HG03457 (cell line): ENCODE measurements at regions not wholly inside any gene's neighbourhood (a gene's known extent, or its start where the extent isn't known, plus 50 kb on each side); places are given as distances from the start of the nearest gene placed in this dataset.

Source experiments
- ATAC-seq: cut with Tn5 transposase; IDR thresholded peaks from one replicate; pipeline ENCODE4 v1.9.1; 2021; ENCODE audit warnings: moderate number of reproducible peaks; ENCODE audit not compliant: unreplicated experiment

DNA sequence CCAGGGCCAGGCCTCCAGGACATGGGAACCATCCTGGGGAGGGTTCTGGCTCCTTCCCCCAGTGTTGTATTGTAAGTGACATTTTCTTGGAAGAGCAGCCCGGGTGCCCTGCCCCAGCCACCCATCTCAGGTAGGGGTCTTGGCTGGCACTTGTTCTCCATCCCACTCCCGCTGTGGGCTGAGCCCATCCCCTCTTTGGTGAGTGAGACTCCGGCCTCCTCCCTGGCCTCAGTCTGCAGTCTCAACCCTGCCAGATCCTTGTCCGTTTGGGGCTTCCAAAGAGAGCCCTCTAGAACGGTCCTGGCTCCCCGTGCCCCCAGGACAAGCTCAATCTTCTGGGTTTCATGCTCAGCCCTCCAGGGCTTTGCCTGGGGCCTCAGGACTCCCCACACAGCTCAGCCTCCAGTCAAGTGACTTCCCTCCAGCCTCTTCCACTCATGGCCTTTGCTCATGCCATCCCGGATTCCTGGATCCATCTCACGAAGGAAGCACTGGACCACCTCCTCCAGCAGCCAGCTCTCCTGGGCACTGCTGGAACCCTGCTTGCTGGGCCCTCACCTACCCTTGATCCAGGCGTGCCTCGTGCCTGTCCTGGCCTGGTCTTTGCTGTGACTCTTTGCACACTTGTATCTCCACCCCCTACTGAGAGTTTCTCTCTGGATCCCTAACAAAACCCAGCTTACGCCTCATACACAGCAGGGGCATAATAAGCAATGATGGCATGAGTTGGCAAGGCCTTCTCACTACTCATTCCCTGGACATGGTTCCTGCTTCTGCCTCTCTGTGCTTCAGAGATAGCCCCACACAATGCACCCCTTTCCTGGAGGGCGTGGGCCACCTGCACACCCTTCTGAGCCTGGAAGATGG is 297.4 kb upstream of the RTL1 start:
- ATAC-seq: no peak

DNA sequence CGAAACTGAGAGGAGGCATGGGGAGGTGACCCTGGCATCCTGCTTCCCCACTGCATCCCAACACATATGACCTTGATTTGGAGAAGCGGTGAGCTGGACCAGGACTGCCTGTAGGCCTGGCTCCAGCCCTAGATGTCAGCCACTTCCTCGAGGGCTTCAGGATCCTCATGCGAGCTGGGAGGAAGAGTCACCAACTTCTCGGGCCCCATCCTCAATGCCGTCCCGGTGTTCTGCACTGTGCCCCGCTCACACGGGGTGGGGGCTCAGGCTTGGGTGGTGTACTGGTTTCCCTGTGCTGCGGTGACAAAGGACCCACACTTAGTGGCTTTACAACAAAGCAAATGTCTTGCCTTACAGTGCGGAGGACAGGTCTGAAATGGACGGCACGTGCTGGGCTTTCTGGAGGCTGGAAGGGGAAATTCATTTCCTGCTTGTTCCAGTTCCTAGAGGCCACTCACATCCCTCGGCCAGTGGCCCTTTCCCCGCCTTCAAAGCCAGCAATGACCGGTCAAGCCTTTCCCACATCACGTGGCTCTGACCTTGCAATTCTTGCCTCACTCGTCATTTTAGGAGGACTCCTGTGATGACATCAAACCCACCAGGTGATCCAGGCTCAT is 298.1 kb upstream of the RTL1 start:
- ATAC-seq: no peak

DNA sequence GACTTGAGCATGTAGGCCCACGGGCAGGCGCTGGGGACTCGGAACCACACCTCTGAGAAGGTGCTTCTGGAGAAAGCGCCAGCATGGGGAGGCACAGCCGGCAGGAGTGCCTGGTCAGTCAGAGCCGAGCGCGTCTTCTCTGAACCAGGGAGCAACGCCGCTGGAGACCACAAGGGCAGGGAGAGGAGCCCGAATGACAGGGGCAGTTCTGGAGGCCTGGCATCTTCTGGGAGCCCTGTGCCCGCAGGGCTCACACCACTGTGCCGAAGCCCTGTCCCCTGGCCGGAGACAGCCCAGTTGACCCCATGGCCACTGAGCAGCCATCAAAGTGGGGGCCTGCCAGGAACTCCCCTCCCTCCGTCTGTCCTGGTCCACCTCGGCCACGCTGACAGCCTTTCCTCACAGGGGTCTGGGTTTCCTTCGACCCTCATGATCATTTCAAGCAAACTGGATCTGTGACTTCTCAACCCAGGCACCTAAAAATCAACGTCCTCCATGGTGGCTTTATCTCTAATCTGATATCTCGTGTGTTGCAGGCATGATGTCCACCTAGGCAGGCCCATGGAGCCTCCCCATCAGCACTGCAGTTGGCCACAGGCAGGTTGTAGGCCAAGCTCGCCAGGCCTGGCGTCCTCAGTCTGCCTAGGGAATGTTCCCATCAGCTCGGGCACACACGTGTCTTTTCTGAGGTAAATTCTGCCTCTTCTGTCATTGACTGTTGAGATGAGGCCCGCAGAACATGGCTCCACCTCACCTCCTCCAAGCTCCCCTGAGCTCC is 299.3 kb upstream of the RTL1 start:
- ATAC-seq: no peak

DNA sequence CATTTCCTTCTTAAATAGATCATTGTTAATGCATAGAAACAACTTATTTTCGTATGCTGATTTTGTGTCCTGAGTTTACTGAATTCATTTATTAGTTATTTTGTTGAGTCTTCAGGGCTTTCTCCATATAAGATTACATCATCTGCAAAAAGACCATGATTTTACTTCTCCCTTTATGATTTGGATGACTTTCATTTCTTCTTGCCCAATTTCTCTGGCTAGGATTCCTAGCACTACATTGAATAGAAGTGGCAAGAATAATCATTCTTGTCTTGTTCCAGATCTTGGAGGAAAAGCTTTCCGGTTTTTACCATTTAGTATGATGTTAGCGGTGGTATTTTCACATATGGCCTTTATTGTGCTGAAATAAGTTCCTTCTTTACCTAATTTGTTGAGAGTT is 303.0 kb upstream of the RTL1 start:
- ATAC-seq: no peak

DNA sequence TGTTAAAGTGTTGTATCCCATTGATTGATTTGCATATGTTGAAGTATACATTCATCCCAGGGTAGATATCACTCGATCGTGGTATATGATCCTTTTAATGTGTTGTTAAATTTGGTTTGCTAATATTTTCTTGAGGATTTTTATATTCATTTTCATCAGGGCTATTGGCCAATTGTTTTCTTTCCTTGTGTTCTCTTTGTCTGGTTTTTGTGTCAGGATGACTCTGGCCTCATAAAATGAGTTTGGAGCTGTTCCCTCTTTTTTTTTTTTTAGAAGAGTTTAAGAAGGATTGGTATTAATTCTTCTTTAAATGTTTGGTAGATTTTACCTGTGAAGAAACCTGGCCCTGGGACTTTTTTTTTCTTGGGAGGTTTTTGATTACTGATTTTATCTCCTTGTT is 303.5 kb upstream of the RTL1 start:
- no peak for ATAC-seq

DNA sequence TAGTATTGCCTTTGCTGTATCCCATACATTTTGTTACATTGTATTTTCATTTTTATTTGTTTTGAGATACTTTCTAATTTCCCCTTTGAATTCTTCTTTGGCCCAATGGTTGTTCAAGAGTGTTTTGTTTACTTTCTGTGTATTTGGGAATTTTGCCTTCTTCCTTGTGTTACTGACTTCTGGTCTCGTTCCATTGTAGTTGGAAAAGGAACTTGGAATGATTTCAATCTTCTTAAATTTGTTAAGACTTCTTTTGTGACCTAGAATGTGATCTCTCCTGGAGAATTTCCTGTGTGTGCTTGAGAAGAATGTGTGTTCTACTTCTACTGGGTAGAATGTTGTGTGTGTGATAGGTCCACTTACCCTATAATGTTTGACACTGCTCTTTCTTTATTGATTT is 304.4 kb upstream of the RTL1 start:
- no peak for ATAC-seq

DNA sequence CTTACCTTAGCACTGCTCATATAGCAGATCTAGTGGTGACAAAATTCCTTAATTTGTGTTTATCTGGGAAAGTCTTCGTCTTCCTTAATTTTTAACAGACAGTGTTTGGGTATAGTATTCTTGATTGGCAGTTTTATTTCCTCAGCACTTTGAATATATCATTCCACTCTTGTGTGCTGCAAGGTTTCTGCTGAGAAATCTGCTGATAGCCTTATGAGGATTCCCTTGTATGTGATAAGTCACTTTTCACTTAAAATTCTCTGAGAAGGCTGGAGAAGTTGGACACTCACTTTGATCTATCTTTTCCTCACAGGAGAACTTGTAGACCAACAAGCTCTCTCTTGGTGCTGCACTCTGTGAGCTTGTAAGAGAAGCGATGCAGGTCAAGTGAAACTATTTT is 306.1 kb upstream of the RTL1 start:
- ATAC-seq: no peak

DNA sequence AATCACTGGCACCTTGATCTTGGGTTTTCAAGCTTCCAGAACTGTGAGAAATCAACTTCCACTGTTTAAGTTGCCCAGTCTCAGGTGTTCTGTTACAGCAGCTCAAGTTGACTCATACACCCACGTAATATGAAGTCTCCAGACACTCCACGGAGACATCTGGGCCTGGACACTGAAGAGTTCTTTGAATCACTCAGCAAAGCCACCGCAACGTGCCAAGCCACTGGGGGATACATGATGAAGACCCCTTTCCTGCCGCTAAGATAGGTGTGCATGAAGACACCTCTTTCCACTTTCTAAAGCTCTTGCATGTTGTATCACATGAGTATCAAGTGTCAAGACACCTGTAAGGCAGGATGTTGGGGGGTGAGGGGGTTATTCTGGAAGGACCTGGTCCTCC is 311.7 kb upstream of the RTL1 start:
- no peak for ATAC-seq

DNA sequence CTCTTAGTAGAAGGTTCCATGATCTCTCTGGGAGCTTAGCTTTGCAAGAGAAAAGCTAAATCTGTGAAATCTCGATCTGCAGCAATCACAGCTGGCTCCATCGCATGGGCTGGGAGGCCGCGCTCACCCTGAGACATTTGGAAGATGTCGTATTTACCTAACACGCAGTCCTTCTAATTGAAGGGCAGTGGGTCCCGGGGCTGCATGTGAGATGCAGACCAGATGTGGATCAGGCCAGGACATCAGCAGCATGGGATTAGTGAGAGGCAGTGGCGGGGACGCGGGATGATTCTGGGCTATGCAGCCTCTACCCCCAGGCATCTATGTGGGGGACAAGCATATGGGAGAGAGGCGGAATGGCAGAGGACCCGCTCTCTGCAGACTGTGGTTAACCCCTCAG is 312.4 kb upstream of the RTL1 start:
- no peak for ATAC-seq

DNA sequence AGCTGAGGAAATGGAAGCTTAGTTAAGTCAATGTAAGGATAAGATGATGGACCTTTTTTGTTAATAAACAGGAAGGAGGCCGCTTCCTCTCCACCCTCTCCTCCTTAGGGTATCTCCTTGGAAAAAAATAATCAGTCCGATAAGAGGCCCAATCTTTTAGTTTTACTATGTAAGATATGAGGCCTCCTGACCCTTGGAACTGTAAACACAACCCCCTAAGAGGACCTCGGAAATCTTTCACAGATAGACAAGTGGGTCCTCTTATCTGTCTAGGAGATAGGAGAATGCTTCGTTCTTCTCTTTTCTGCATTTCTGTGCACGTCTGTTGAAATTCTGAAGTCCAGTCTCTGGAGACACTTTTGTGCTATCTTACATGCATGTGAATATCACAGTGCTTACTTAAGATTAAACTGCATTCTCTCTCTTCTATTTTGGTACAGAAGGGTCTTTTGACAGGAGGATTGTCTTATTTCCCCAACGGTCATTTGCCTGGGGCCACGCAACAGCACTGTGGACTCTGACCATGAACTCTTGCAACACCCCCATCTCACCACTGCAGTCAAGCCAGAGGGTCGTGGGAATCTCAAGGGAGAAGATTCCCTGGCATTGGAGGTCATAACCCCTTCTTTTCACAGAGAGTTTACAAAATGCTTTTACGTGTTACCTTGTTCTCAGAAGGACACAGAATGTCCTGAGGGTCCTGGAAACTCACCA is 313.0 kb upstream of the RTL1 start:
- no peak for ATAC-seq

DNA sequence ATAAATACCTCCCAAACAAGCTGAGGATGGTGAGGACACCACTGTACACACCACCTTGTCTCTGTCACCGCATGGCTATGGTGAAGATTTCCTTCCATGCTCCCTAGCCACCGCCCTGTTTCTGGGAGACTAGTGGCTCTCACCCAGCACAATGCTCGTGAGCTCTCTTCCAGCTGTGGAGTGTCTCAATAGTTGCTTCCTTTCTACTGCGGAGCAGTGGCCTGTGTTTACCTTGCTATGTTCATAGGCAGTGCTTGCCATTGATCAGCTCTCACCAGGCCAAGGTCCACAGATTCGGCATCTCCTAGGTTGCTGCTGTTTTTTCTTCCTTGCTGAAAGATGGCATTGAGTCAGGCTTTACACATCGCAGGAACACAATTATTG is 313.6 kb upstream of the RTL1 start:
- no peak for ATAC-seq

DNA sequence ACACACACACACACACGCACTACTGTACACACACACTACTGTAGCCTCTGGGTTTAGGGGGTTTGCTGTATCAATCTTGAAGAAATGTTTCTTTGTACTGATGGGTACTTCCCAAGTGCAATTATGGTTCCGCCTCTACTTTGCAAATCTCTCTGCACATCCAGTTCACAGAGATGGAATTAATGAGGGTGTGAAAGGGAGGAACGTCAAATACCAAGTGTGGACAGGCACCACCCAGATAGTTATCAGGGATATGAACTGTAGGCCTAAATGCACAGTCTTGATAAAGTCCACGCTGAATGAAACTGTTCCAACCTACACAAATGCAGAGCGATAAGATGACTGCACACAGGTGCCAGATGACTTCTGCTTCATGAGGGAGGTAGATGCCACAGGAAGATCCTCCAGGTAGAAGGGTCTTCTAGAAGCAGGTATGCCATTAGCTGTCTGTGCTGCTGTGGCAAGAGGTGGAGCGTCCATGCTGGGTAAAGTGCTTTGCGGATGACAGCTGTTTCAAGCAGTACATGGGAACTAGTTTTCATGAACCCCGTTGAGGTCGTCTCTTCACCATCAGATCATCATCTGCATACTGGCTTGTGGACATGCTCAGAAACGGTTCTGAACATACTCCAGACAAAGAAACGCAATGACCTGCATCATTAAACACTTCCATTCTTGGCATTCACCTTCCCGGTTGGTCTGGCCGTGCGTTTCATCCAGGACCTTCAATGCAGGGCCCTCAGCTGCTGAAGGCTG is 314.3 kb upstream of the RTL1 start:
- no peak for ATAC-seq

DNA sequence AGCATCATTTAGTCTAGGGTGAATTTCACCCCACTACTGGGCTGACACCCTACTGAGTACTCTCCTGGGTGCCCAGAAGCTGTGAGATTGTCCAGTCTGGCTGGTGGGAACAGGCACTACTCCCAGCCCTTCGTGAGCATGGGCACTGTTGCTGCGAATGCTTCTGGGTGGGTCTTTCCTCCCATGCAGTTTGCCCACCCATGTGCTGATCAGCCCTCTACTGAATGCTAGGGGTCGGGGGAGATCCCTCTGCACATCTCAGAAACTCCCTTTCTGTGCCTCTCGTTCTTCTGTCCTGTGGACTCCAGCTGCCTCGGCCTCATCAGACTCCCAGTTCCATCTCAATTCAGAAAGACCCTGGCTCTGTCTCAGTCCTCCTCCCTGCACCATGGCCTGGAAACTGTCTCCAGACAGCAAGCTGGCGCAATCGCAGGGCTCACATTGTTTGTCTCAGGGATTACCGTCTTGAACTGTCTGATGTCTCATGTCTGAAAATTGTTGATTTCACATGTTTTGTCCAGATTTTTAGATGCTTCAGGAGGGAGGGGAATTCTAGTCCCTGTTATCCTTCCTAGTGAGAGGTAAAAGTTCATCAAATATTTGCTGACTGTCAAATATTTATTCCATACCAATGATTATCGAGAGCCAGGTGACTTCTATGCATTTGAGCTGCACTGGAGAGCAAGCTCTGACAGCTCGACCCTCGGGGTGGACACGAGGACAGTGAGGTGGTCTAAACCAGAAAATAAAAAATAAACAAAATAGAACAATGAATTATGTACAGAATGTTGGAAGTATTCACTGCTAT is 316.6 kb upstream of the RTL1 start:
- ATAC-seq: no peak

DNA sequence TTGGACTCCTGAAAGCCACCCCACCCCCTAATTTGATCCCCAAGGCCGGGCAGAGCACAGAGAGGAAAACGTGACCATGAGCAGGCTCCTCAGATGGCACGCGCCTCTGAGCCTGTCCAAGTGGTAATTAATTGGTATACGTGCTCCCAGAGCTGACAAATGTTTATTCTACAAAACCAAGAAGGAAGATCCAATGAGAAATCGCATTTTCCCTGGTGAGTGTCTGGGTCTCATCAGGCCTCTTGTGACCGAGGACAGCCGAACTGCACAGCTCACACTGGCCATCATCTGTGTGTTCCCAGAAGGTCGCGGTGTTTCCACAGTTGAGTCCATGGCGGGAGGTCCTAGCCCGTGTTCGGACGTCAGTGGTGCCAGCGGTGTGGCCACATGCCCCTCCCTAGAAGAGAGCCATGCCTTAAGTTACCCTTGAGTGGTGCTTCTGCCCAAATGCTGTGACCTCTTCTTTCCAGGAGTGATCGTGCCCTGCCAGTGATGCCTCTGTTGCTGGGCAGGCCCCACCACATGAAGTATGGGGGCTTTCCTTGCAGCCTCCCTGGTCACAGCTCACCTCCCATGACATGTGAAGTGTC is 317.5 kb upstream of the RTL1 start:
- no peak for ATAC-seq

DNA sequence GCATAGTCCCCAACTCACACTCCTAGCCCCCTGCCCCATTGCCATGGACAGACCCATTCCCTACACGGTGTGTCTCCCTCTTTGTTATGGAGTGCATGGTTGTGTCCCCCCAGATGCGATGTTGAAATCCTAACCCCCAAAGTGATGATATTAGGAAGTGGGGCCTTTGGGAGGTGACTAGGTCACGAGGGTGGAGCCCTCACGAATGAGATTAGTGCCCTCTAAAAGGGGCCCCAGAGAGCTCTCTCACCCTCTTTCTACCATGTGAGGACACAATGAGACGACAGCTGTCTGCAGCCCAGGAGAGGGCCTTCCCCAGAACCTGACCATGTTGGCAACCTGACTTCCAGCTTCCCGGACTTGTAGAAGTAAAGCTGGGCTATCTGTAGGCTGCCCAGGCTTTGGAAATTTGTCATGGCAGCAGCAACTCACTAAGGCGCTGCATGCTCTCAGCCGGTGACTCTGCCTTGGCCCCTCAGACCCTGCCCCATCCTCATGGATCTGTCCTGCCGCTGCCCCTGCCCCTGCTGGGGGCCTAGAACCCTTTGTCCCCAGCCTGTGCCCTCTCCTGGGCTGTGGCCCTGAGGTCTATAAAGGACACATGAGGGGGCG is 318.1 kb upstream of the RTL1 start:
- ATAC-seq: no peak

DNA sequence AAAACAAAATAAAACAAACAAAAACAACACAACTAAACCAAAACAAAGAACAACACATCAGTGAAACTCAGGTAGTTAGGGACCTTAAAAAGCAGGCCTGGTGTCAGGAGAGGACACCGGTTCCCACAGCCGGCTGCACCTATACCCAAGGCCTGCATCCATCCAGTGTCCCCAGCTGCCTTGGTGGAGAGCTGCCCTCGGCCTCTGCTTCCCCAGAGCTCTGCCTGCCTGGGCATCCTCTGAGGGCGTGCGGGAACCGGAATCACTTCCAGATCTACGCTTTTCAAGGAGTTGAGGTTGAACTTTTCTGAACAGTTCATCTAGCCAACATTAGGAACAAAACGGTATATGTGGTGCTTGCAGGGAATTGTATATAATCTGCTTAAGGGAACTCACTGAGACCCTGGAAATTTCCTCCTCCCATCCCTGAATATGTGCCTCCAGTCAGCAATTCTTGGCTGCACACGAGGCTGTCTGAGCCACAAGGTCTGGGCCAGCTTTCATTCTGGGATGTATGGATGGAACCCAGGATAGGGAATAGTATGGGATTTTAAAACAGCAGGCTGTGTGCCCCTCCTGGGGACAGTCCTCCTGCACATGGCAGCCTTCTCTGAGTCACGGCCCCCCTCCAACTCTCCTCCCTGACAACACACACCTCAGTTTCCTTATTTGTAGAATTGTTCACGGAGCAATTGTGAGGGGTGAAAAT is 319.0 kb upstream of the RTL1 start:
- no peak for ATAC-seq

DNA sequence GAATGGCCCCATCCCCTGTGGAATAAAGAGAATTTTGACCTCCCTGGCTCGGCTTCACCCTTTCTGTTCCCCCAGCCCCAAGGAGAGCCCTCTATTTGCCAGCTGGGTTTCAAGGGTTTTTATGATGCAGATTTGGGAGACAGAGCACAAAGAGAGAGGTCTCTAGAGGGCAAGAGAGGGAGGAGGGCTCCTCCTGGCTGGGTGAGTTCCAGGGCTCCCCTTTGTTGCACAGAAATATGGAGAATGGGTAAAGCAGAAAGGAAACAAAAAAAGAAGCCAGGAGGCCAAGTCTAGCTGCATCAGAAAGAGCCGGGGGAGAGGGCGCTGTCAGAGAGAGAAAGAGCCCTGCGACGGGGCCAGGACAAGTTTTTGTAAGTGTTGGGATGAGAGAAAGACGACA is 319.6 kb upstream of the RTL1 start:
- ATAC-seq: no peak

DNA sequence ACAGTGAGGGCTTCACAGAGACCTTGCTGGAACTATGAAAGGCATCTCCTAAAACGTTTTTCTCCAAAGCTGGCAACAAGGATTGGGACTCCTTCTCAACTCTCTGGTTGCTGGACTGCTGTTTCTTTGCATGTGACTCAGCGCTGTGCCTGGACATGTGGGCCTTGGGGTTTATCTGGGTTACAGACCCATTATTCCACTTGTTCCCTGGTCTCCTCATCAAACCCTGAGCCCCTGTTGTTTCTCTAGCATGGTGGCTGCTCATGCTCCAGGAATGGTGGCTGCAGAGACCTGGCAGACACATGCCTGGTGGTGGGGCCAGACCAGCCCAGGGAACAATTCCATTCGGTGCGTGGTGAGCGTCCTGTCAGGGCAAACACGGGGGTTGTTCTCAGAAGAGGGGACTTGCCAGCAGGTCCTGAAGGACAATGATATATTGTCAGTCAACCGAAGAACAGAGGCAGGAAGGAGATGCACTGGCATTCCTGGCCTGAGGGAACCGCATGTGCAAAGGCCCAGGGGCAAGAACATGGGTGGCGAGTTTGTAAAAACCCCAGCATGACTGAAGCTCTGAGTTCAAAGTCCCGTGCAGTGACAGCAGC is 320.1 kb upstream of the RTL1 start:
- ATAC-seq: no peak
